Endothelial cell of umbilical vein (primary cell): ENCODE measurements at regions not wholly inside any gene's neighbourhood (a gene's known extent, or its start where the extent isn't known, plus 50 kb on each side); places are given as distances from the start of the nearest gene placed in this dataset.

Source experiments
- BruUV-seq: library from RNA; stranded (reverse); fragments of 400-500 nt; replicated peaks from 2 replicates; lab custom pipeline; 2021; lab: Mats Ljungman, UMichigan
- CTCF ChIA-PET: fragments of 300-600, 350-600 bp; sonication (Branson Sonifier 250); formaldehyde crosslinking; loops from one replicate; lab custom pipeline; 2021; ENCODE audit warnings: antibody characterized with exemption, inconsistent platforms; lab: Charles Lee
- POLR2A ChIA-PET: fragments of 300-600, 350-600 bp; sonication (Branson Sonifier 250); formaldehyde crosslinking; loops from one replicate; lab custom pipeline; 2021; ENCODE audit warnings: antibody characterized with exemption, inconsistent platforms; lab: Charles Lee
- DNase-seq: peaks from one replicate; pipeline ENCODE4 v3.0.0-alpha.2; 2011; ENCODE audit warnings: low read depth, low spot score
- FAIRE-seq: peaks from 2 replicates; lab custom pipeline; 2011; peaks lifted over from hg19 to GRCh38; lab: Jason Lieb, UNC
- H2AFZ ChIP-seq: 2 replicates; pipeline ENCODE4 v1.6.0; 2012; ENCODE audit warnings: low read depth, low read length, control low read depth, inconsistent platforms
- H3K27ac ChIP-seq: 2 replicates; pipeline ENCODE4 v1.5.1; 2011; ENCODE audit warnings: low read depth, mild to moderate bottlenecking, control low read depth, low read length, moderate library complexity; ENCODE audit not compliant: insufficient read depth
- H3K27me3 ChIP-seq, 2 experiments: 2 replicates each; pipeline versions ENCODE4 v1.6.0 to v1.6.1; 2011; ENCODE audit warnings: low read length in 2 of 2, mixed read lengths in 1 of 2; ENCODE audit not compliant: control insufficient read depth in 2 of 2, insufficient read depth in 2 of 2
- H3K36me3 ChIP-seq, 2 experiments: 2 replicates in 1 of 2; 3 replicates in 1 of 2; pipeline ENCODE4 v1.5.1; 2011; ENCODE audit warnings: low read length in 2 of 2, mild to moderate bottlenecking in 1 of 2, moderate library complexity in 1 of 2; ENCODE audit not compliant: control insufficient read depth in 2 of 2, insufficient read depth in 2 of 2; ENCODE audit errors: extremely low read depth in 1 of 2
- H3K4me1 ChIP-seq: 3 replicates; pipeline ENCODE4 v1.5.1; 2011; ENCODE audit warnings: mild to moderate bottlenecking, low read length; ENCODE audit not compliant: control insufficient read depth, insufficient read depth; ENCODE audit errors: extremely low read depth
- H3K4me2 ChIP-seq: 2 replicates; pipeline ENCODE4 v1.6.1; 2011; ENCODE audit warnings: low read length, control low read depth, mixed read lengths; ENCODE audit not compliant: insufficient read depth
- H3K4me3 ChIP-seq, 3 experiments: fragments of 200-600 bp in 1 of 3; sonication (generic), shearing (Covaris generic) in 1 of 3; replicated peaks in 1 of 3; 2 replicates each; pipeline ENCODE4 v1.5.1; 2011 to 2016; ENCODE audit warnings: control low read depth in 3 of 3, low read length in 3 of 3, mild to moderate bottlenecking in 2 of 3, inconsistent platforms in 1 of 3, low read depth in 1 of 3, moderate library complexity in 1 of 3; ENCODE audit not compliant: insufficient read depth in 1 of 3
- H3K79me2 ChIP-seq: 2 replicates; pipeline ENCODE4 v1.6.0; 2012; ENCODE audit warnings: low read length, inconsistent platforms; ENCODE audit not compliant: control insufficient read depth, insufficient read depth
- H3K9ac ChIP-seq: replicated peaks from 2 replicates; pipeline ENCODE3; 2011; ENCODE audit warnings: low read length, control low read depth; ENCODE audit not compliant: insufficient read depth; ENCODE audit errors: extremely low read depth
- H3K9me1 ChIP-seq: replicated peaks from 3 replicates; pipeline ENCODE4 v1.6.0; 2011; ENCODE audit warnings: mild to moderate bottlenecking, low read length; ENCODE audit not compliant: control insufficient read depth, insufficient read depth; ENCODE audit errors: extremely low read depth
- H3K9me3 ChIP-seq: replicated peaks from 2 replicates; pipeline ENCODE4 v1.5.1; 2012; ENCODE audit warnings: low read length, inconsistent platforms; ENCODE audit not compliant: control insufficient read depth, insufficient read depth
- H4K20me1 ChIP-seq: replicated peaks from 2 replicates; pipeline ENCODE3; 2011; ENCODE audit warnings: mild to moderate bottlenecking, low read length; ENCODE audit not compliant: control insufficient read depth, insufficient read depth; ENCODE audit errors: extremely low read depth
- CTCF ChIP-seq, 2 donors: IDR thresholded peaks; 1 replicate in 1 of 2; 2 replicates in 1 of 2; pipeline ENCODE4 v1.5.1; 2011; ENCODE audit warnings: low read length in 2 of 2, mild to moderate bottlenecking in 2 of 2, moderate library complexity in 2 of 2, control low read depth in 1 of 2, inconsistent platforms in 1 of 2, low read depth in 1 of 2; ENCODE audit not compliant: insufficient read depth in 1 of 2; ENCODE audit errors: extremely low read depth in 1 of 2
- EZH2 ChIP-seq: IDR thresholded peaks from 2 replicates; pipeline ENCODE4 v1.6.1; 2012; ENCODE audit warnings: borderline replicate concordance, low read depth, mild to moderate bottlenecking, moderate library complexity, low read length, inconsistent platforms; ENCODE audit not compliant: severe bottlenecking
- FOS ChIP-seq: IDR thresholded peaks from 2 replicates; pipeline ENCODE4 v1.6.1; 2011; ENCODE audit warnings: mild to moderate bottlenecking, low read length, moderate library complexity, borderline replicate concordance; ENCODE audit not compliant: insufficient read depth
- GATA2 ChIP-seq: IDR thresholded peaks from 2 replicates; pipeline ENCODE4 v1.7.0; 2011; ENCODE audit warnings: low read depth, mild to moderate bottlenecking, moderate library complexity, mixed read lengths, low read length; ENCODE audit not compliant: insufficient read length, insufficient read depth
- JUN ChIP-seq: IDR thresholded peaks from 2 replicates; pipeline ENCODE4 v1.6.1; 2011; ENCODE audit warnings: borderline replicate concordance, low read depth; ENCODE audit not compliant: insufficient read length, insufficient read depth
- MAX ChIP-seq: IDR thresholded peaks from 2 replicates; pipeline ENCODE4 v1.6.1; 2011; ENCODE audit not compliant: insufficient read depth, insufficient read length
- MYC ChIP-seq: IDR thresholded peaks from one replicate; pipeline ENCODE4 v1.6.1; 2011; ENCODE audit warnings: mild to moderate bottlenecking, low read depth, low read length
- POLR2A ChIP-seq: IDR thresholded peaks from 2 replicates; pipeline ENCODE4 v1.6.1; 2012; ENCODE audit warnings: low read depth, mild to moderate bottlenecking, control low read depth, low read length
- POLR2AphosphoS5 ChIP-seq: IDR thresholded peaks from 2 replicates; pipeline ENCODE4 v1.6.1; 2012; ENCODE audit warnings: low read depth, mild to moderate bottlenecking, control low read depth, low read length, moderate library complexity; ENCODE audit not compliant: insufficient read depth
- dilution Hi-C: fragments of 300-500 bp; cut with MboI; formaldehyde crosslinking; loops from one replicate; pipeline ENCODE4 v1.15.0; 2019; ENCODE audit warnings: low sequenced_read_pairs; ENCODE audit not compliant: extremely low pct_ligation_motif_present
- intact Hi-C: fragments of 100-400 bp; cut with micrococcal nuclease; formaldehyde crosslinking; loops from one replicate; pipeline ENCODE4 v1.10.0; 2022

- H3K4me3 ChIP-seq: no peak overlapping the region
- H4K20me1 ChIP-seq: no peaks in the 10 kb centered on the region
- intact Hi-C loops (loop anchor here (10.0 kb wide), 1 partner anchor 898 kb away; no protein-coding TSS in a partner anchor), dilution Hi-C loops (no loop called here)
- FAIRE-seq (no peak), DNase-seq (no peak)
- H3K4me1 ChIP-seq: no peaks in the 10 kb centered on the region
- CTCF ChIA-PET: no interaction called here
- H3K27ac ChIP-seq: no peak overlapping the region
- POLR2A ChIA-PET: no interaction called here
- H3K9me1 ChIP-seq: no peaks in the 10 kb centered on the region
- H3K27me3 ChIP-seq: no peaks in the 10 kb centered on the region
- H3K9me3 ChIP-seq: no peaks in the 10 kb centered on the region
- H3K9ac ChIP-seq: no peak overlapping the region
- no peak overlapping the region for H3K4me2 ChIP-seq
- no peaks in the 10 kb centered on the region for H3K79me2 ChIP-seq
- H2AFZ ChIP-seq: no peak overlapping the region
- H3K36me3 ChIP-seq: no peaks in the 10 kb centered on the region
- no TSS peak for BruUV-seq
- TF ChIP-seq FOS (no peak), MYC (no peak), POLR2AphosphoS5 (no peak)
Measured at GRCh38 chr11:115672412-115672811, 168.2 kb upstream of the CADM1 start.

GRCh38 chr11:115670538-115671205 is 166.5 kb upstream of the CADM1 start:
- no peaks in the 10 kb centered on the region for H4K20me1 ChIP-seq
- no peaks in the 10 kb centered on the region for H3K36me3 ChIP-seq
- CTCF ChIA-PET: no interaction called here
- no peak overlapping the region for H3K9ac ChIP-seq
- TF ChIP-seq GATA2: no peak
- no peak for TF ChIP-seq POLR2AphosphoS5
- no peak for TF ChIP-seq JUN
- TF ChIP-seq EZH2: no peak
- TF ChIP-seq CTCF (IDR thresholded peaks at IDR 0.05; ENCODE audit: extremely low read depth in 1 of 2, insufficient read depth in 1 of 2, low read depth in 1 of 2, low read length in 2 of 2): no peak
- no peak for TF ChIP-seq POLR2A
- no peak for TF ChIP-seq FOS
- no peak for TF ChIP-seq MAX
- TF ChIP-seq MYC: no peak
- H2AFZ ChIP-seq: no peak overlapping the region
- FAIRE-seq (no peak), DNase-seq (no peak)
- POLR2A ChIA-PET: no interaction called here
- H3K4me2 ChIP-seq: no peak overlapping the region
- H3K27me3 ChIP-seq: no peaks in the 10 kb centered on the region
- H3K27ac ChIP-seq: no peak overlapping the region
- no peak overlapping the region for H3K4me3 ChIP-seq
- H3K79me2 ChIP-seq: no peaks in the 10 kb centered on the region
- H3K4me1 ChIP-seq: no peaks in the 10 kb centered on the region
- H3K9me1 ChIP-seq: no peaks in the 10 kb centered on the region
- BruUV-seq: no TSS peak
- dilution Hi-C loops: no loop called here
- H3K9me3 ChIP-seq: no peaks in the 10 kb centered on the region
- intact Hi-C loops: loop anchor here (10.0 kb wide), 1 partner anchor 896 kb away; no protein-coding TSS in a partner anchor
